ENCODE measurements at regions not wholly inside any gene's neighbourhood (a gene's known extent, or its start where the extent isn't known, plus 50 kb on each side); places are given as distances from the start of the nearest gene placed in this dataset.

- DNase-seq (ENCODE audit: low read depth, low spot score) (no peak), ATAC-seq (no peak)
- Histone ChIP-seq H3K36me3 (ENCODE audit: control insufficient read depth, insufficient read depth, low read length) (no peaks in the 10 kb centered on the region), H3K27ac (ENCODE audit: low read length) (no peak overlapping the region), H3K27me3 (ENCODE audit: control insufficient read depth, insufficient read depth, low read length) (no peaks in the 10 kb centered on the region), H3K4me1 (ENCODE audit: control insufficient read depth, insufficient read depth, low read length) (no peaks in the 10 kb centered on the region), H3K4me3 (ENCODE audit: low read depth in 2 of 2, low read length in 2 of 2) (no peak overlapping the region), H3K9me3 (ENCODE audit: control insufficient read depth, insufficient read depth, low read depth, low read length) (no peaks in the 10 kb centered on the region)
- no TSS peak for BruUV-seq (replicated peaks)
- intact Hi-C loops (cut with micrococcal nuclease; ENCODE audit: unreplicated experiment), result no loop called here
- in situ Hi-C loops (cut with HindIII; ENCODE audit: low pct_unique_long_range_greater_than_20kb, low sequenced_read_pairs), result no loop called here
- no peak for TF ChIP-seq REST (IDR thresholded peaks at IDR 0.05; ENCODE audit: insufficient read depth in 1 of 2, low read depth in 2 of 2, low read length in 1 of 2)
- no peak for TF ChIP-seq TCF7L2 (IDR thresholded peaks at IDR 0.05; ENCODE audit: low read depth, low read length)
- no peak for TF ChIP-seq POLR2AphosphoS5 (IDR thresholded peaks at IDR 0.05; ENCODE audit: low read depth, low read length)
- TF ChIP-seq CTCF (IDR thresholded peaks at IDR 0.05), result no peak
- no peak for TF ChIP-seq SIN3A (IDR thresholded peaks at IDR 0.05; ENCODE audit: borderline replicate concordance, insufficient read depth, low read depth, low read length)
- CTCF ChIA-PET, result no interaction called here
- POLR2A ChIA-PET, result no interaction called here
Observed at GRCh38 chr6:94095961-94096360, 676.6 kb upstream of the EPHA7 start.

GRCh38 chr6:94089941-94090340 lies 670.6 kb upstream of the EPHA7 start:
- BruUV-seq (replicated peaks), result no TSS peak
- ChIA-PET POLR2A (no interaction called here), CTCF (no interaction called here)
- DNase-seq (ENCODE audit: low read depth, low spot score) (no peak), ATAC-seq (no peak)
- Histone ChIP-seq H3K4me3 (ENCODE audit: low read depth in 2 of 2, low read length in 2 of 2) (no peak overlapping the region), H3K9me3 (ENCODE audit: control insufficient read depth, insufficient read depth, low read depth, low read length) (no peaks in the 10 kb centered on the region), H3K36me3 (ENCODE audit: control insufficient read depth, insufficient read depth, low read length) (no peaks in the 10 kb centered on the region; the same call in 1 of the 2 replicates), H3K27ac (ENCODE audit: low read length) (no peak overlapping the region), H3K4me1 (ENCODE audit: control insufficient read depth, insufficient read depth, low read length) (no peaks in the 10 kb centered on the region), H3K27me3 (ENCODE audit: control insufficient read depth, insufficient read depth, low read length) (no peaks in the 10 kb centered on the region)
- intact Hi-C loops (cut with micrococcal nuclease; ENCODE audit: unreplicated experiment), result no loop called here
- TF ChIP-seq TCF7L2 (IDR thresholded peaks at IDR 0.05; ENCODE audit: low read depth, low read length) (no peak), SIN3A (IDR thresholded peaks at IDR 0.05; ENCODE audit: borderline replicate concordance, insufficient read depth, low read depth, low read length) (no peak), CTCF (IDR thresholded peaks at IDR 0.05) (no peak), REST (IDR thresholded peaks at IDR 0.05; ENCODE audit: insufficient read depth in 1 of 2, low read depth in 2 of 2, low read length in 1 of 2) (no peak), POLR2AphosphoS5 (IDR thresholded peaks at IDR 0.05; ENCODE audit: low read depth, low read length) (no peak)
- in situ Hi-C loops (cut with HindIII; ENCODE audit: low pct_unique_long_range_greater_than_20kb, low sequenced_read_pairs), result no loop called here
